ENCODE measurements at regions not wholly inside any gene's neighbourhood (a gene's known extent, or its start where the extent isn't known, plus 50 kb on each side); places are given as distances from the start of the nearest gene placed in this dataset.

DNA sequence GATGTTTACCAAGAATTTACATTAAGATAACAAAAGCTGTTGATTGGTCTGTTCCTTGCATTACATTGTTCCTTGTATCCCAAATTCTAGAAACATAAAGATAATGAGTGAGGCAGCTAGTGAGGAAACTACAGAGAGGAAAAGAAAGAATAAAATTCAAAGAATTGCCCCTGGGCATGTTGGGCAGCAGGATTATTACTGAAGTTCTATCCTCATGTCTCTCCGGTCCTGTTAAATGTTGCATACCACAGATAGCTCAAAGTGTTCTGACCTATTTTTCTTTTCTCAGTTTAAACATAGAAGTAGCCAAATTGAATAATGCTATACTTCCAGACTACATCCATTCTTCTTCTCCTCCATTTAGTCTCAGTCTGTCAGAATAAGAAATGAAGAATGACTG lies 58.2 kb upstream of the DYNC1I2 start:
- TF ChIP-seq, protein P1, sequence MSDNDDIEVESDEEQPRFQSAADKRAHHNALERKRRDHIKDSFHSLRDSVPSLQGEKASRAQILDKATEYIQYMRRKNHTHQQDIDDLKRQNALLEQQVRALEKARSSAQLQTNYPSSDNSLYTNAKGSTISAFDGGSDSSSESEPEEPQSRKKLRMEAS (IDR thresholded peaks at IDR 0.05), result no peak
- TF ChIP-seq, protein P2, sequence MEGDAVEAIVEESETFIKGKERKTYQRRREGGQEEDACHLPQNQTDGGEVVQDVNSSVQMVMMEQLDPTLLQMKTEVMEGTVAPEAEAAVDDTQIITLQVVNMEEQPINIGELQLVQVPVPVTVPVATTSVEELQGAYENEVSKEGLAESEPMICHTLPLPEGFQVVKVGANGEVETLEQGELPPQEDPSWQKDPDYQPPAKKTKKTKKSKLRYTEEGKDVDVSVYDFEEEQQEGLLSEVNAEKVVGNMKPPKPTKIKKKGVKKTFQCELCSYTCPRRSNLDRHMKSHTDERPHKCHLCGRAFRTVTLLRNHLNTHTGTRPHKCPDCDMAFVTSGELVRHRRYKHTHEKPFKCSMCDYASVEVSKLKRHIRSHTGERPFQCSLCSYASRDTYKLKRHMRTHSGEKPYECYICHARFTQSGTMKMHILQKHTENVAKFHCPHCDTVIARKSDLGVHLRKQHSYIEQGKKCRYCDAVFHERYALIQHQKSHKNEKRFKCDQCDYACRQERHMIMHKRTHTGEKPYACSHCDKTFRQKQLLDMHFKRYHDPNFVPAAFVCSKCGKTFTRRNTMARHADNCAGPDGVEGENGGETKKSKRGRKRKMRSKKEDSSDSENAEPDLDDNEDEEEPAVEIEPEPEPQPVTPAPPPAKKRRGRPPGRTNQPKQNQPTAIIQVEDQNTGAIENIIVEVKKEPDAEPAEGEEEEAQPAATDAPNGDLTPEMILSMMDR (IDR thresholded peaks at IDR 0.05), result no peak
- no peak for TF ChIP-seq EP300 (IDR thresholded peaks at IDR 0.05)
- no peak for TF ChIP-seq TP53 (CRISPR knock-in tag; IDR thresholded peaks at IDR 0.05)
- TF ChIP-seq RFX5 (IDR thresholded peaks at IDR 0.05), result no peak
- TF ChIP-seq JUN (IDR thresholded peaks at IDR 0.05), result no peak
